Effector memory CD4-positive, alpha-beta T cell (primary cell): ENCODE measurements at regions not wholly inside any gene's neighbourhood (a gene's known extent, or its start where the extent isn't known, plus 50 kb on each side); places are given as distances from the start of the nearest gene placed in this dataset.

Source experiments
- DNase-seq, 3 donors: peaks; one replicate each; pipeline ENCODE4 v3.0.0-alpha.2; 2020
- H3K27ac ChIP-seq: 2 replicates; pipeline ENCODE4 v1.7.0; 2013; ENCODE audit warnings: mild to moderate bottlenecking, low read length, moderate library complexity; ENCODE audit not compliant: insufficient read depth, poor library complexity, severe bottlenecking
- H3K27me3 ChIP-seq: replicated peaks from 2 replicates; pipeline ENCODE4 v1.7.0; 2013; ENCODE audit warnings: mild to moderate bottlenecking, low read length; ENCODE audit not compliant: insufficient read depth, control insufficient read depth, poor library complexity, severe bottlenecking
- H3K36me3 ChIP-seq: 2 replicates; pipeline ENCODE4 v1.7.0; 2013; ENCODE audit warnings: mild to moderate bottlenecking, low read length, moderate library complexity; ENCODE audit not compliant: control insufficient read depth, insufficient read depth
- H3K4me1 ChIP-seq: 2 replicates; pipeline ENCODE4 v1.7.0; 2013; ENCODE audit warnings: low read length, mild to moderate bottlenecking; ENCODE audit not compliant: control insufficient read depth, insufficient read depth, poor library complexity, severe bottlenecking
- H3K4me3 ChIP-seq: 2 replicates; pipeline ENCODE4 v1.7.0; 2013; ENCODE audit warnings: low read length, low read depth, mild to moderate bottlenecking; ENCODE audit not compliant: insufficient read depth, poor library complexity, severe bottlenecking
- H3K9me3 ChIP-seq: 2 replicates; pipeline ENCODE4 v1.7.0; 2013; ENCODE audit warnings: mild to moderate bottlenecking, low read length, moderate library complexity; ENCODE audit not compliant: control insufficient read depth

- Histone ChIP-seq H3K36me3 (no peaks in the 10 kb centered on the region), H3K27me3 (no peaks in the 10 kb centered on the region), H3K4me3 (no peak overlapping the region), H3K9me3 (no peaks in the 10 kb centered on the region), H3K4me1 (no peaks in the 10 kb centered on the region), H3K27ac (no peak overlapping the region)
- DNase-seq = no peak
These were observed 303.7 kb downstream of the HNRNPD start for GRCh38 chr4:82069883-82070638.

DNA sequence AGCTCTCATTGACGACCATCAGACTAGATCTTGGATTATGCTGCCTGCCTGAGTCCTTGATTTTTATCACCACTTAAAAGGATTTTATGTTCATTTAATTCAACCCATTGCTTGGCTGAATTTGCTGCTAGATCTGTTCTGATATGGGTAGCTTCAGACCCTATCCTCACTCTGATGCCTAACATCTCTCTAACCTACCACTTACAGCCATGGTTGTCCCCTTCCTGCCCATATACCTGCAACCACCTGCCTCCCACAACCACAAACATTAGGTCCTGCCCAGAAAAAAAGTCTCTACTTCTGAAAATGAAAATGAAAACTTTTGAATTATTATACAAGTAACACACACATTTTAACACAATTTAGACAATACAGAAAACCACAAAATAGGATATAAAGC is 310.8 kb downstream of the HNRNPD start:
- DNase-seq = no peak
- Histone ChIP-seq H3K36me3 (no peaks in the 10 kb centered on the region), H3K9me3 (no peaks in the 10 kb centered on the region), H3K27ac (no peak overlapping the region), H3K4me1 (no peaks in the 10 kb centered on the region), H3K4me3 (no peak overlapping the region), H3K27me3 (no peaks in the 10 kb centered on the region)

GRCh38 chr4:82057990-82058544 is 315.7 kb downstream of the HNRNPD start:
- H3K4me1 ChIP-seq = no peaks in the 10 kb centered on the region
- H3K36me3 ChIP-seq = no peaks in the 10 kb centered on the region
- H3K27me3 ChIP-seq = no peaks in the 10 kb centered on the region
- H3K4me3 ChIP-seq = no peak overlapping the region
- no peak for DNase-seq
- H3K9me3 ChIP-seq = no peaks in the 10 kb centered on the region
- H3K27ac ChIP-seq = no peak overlapping the region

- no peaks in the 10 kb centered on the region for H3K4me1 ChIP-seq
- H3K27ac ChIP-seq = no peak overlapping the region
- no peak for DNase-seq
- H3K4me3 ChIP-seq = no peak overlapping the region
- H3K36me3 ChIP-seq = no peaks in the 10 kb centered on the region
- H3K27me3 ChIP-seq = no peaks in the 10 kb centered on the region
- H3K9me3 ChIP-seq = no peaks in the 10 kb centered on the region
These were observed 318.6 kb downstream of the HNRNPD start for GRCh38 chr4:82055156-82055555.

DNA sequence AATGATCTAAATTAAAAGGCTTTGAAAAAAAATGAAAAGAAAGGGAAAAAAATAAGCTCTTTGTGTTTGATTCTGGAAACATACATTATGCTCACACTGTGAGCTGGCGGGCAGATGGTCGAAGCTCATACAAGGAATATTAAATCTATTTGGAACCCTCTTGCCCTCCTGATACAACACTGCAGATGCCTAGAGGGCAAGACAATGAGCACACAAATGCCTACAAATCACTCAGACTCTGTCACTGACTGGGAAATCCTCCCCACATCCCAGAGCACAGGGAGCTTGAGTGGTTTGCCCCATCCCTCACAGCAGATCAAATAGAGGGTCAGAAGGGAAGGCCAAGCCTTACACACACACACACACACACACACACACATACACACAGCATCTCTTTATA is 320.4 kb downstream of the HNRNPD start:
- no peaks in the 10 kb centered on the region for H3K36me3 ChIP-seq
- no peak overlapping the region for H3K4me3 ChIP-seq
- no peak overlapping the region for H3K27ac ChIP-seq
- no peaks in the 10 kb centered on the region for H3K27me3 ChIP-seq
- no peaks in the 10 kb centered on the region for H3K9me3 ChIP-seq
- H3K4me1 ChIP-seq = no peaks in the 10 kb centered on the region
- DNase-seq = no peak

GRCh38 chr4:82050796-82051195 is 323.0 kb downstream of the HNRNPD start:
- no peak overlapping the region for H3K4me3 ChIP-seq
- H3K27me3 ChIP-seq = no peaks in the 10 kb centered on the region
- no peaks in the 10 kb centered on the region for H3K36me3 ChIP-seq
- H3K27ac ChIP-seq = no peak overlapping the region
- no peaks in the 10 kb centered on the region for H3K4me1 ChIP-seq
- no peak for DNase-seq
- H3K9me3 ChIP-seq = no peaks in the 10 kb centered on the region

DNA sequence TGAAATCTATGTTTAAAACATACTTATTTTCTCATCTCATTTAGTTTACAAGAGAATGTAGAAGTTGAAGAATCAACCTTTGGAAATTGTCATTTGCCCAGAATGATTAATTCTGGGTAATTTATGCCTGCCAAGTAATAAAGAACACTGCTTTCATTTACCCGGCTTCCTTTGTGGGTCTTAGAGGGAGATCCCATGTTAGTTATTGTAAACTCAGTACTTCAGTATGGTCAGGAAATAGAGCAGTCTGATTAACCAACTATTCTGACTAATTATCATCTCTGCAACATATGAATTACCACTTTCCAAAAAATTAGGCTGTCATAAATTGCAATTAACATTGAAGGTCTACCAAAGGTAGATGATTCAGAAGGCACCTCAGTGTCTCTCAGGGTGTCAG is 324.5 kb downstream of the HNRNPD start:
- Histone ChIP-seq H3K36me3 (no peaks in the 10 kb centered on the region), H3K4me3 (no peak overlapping the region), H3K27me3 (no peaks in the 10 kb centered on the region), H3K4me1 (peaks cover 2% of the 10 kb centered on the region), H3K27ac (no peak overlapping the region), H3K9me3 (no peaks in the 10 kb centered on the region)
- no peak for DNase-seq

GRCh38 chr4:82047731-82048130 is 326.1 kb downstream of the HNRNPD start:
- H3K4me3 ChIP-seq = no peak overlapping the region
- no peak for DNase-seq
- H3K27me3 ChIP-seq = peaks cover 4% of the 10 kb centered on the region
- no peaks in the 10 kb centered on the region for H3K9me3 ChIP-seq
- no peaks in the 10 kb centered on the region for H3K36me3 ChIP-seq
- peaks cover 2% of the 10 kb centered on the region for H3K4me1 ChIP-seq
- no peak overlapping the region for H3K27ac ChIP-seq

DNA sequence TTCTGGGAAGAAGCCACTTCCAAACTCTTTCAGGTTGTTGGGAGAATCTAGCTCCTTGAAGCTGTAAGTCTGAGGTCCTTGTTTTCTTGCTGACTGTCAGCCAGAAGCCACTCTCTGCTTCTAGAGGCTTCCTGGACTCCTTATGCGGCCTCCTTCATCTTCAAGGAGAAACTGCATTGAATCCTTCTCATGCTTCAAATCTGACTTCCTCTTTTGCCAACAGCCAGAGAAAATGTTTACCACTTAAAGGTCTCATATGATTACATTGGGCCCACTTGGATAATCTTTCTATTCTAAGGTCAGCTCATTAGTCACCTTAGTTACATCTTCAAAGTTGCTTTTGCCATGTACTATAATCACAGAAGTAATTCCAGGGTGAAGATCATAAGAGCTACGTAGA is 327.0 kb downstream of the HNRNPD start:
- Histone ChIP-seq H3K27ac (no peak overlapping the region), H3K4me1 (peaks cover 2% of the 10 kb centered on the region), H3K27me3 (peaks cover 4% of the 10 kb centered on the region), H3K36me3 (no peaks in the 10 kb centered on the region), H3K9me3 (no peaks in the 10 kb centered on the region), H3K4me3 (no peak overlapping the region)
- no peak for DNase-seq

DNA sequence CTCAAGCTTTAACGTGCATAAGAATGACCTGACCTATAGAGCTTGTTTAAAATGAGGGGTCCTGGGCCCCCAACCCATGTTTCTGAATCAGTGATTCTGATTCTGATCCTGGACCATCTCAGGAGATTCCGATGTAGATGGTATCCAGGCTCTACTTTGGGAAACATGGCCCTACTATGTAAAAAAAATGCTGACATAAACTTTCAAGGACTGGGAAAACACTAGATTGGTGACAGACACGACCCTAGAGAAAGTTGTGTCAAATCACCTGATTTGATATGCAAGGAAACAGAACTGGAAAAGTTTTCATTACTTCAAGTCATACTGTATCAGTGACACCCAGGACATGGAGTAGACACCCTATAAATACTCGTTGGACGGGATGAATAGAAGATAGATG is 328.5 kb downstream of the HNRNPD start:
- Histone ChIP-seq H3K27me3 (peaks cover 4% of the 10 kb centered on the region), H3K36me3 (no peaks in the 10 kb centered on the region)
- no peak for DNase-seq

More for the DNA sequence above, 328.5 kb downstream of the HNRNPD start:
- Histone ChIP-seq H3K27ac (no peak overlapping the region), H3K9me3 (no peaks in the 10 kb centered on the region), H3K4me3 (no peak overlapping the region), H3K4me1 (peaks cover 2% of the 10 kb centered on the region)
